Trophoblast cell (in vitro differentiated cells and primary cell): ENCODE measurements at regions not wholly inside any gene's neighbourhood (a gene's known extent, or its start where the extent isn't known, plus 50 kb on each side); places are given as distances from the start of the nearest gene placed in this dataset.

Experiments
- DNase-seq, 2 donors: peaks; one replicate each; pipeline ENCODE4 v3.0.0-alpha.2; 2016
- H2AFZ ChIP-seq: 2 replicates; pipeline ENCODE4 v1.6.1; 2013; ENCODE audit warnings: low read length, moderate library complexity, mild to moderate bottlenecking; ENCODE audit not compliant: insufficient read depth, poor library complexity
- H2AK5ac ChIP-seq: 2 replicates; pipeline ENCODE4 v1.6.1; 2013; ENCODE audit warnings: mild to moderate bottlenecking, low read length
- H2BK120ac ChIP-seq: 2 replicates; pipeline ENCODE4 v1.6.1; 2013; ENCODE audit warnings: low read length, mild to moderate bottlenecking, moderate library complexity; ENCODE audit not compliant: insufficient read depth, poor library complexity
- H2BK12ac ChIP-seq: 2 replicates; pipeline ENCODE4 v1.6.1; 2013; ENCODE audit warnings: mild to moderate bottlenecking, low read length, moderate library complexity
- H2BK5ac ChIP-seq: 2 replicates; pipeline ENCODE4 v1.6.1; 2013; ENCODE audit warnings: low read length, low read depth, moderate library complexity, mild to moderate bottlenecking; ENCODE audit not compliant: poor library complexity
- H3K14ac ChIP-seq: 2 replicates; pipeline ENCODE4 v1.6.1; 2013; ENCODE audit warnings: mild to moderate bottlenecking, low read length
- H3K18ac ChIP-seq: 2 replicates; pipeline ENCODE4 v1.6.1; 2013; ENCODE audit warnings: mild to moderate bottlenecking, low read length
- H3K23ac ChIP-seq: 2 replicates; pipeline ENCODE4 v1.6.1; 2013; ENCODE audit warnings: low read length
- H3K27ac ChIP-seq: 2 replicates; pipeline ENCODE4 v1.5.1; 2013; ENCODE audit warnings: low read depth, mild to moderate bottlenecking, inconsistent platforms, low read length, moderate library complexity
- H3K27me3 ChIP-seq: 2 replicates; pipeline ENCODE4 v1.6.1; 2013; ENCODE audit warnings: inconsistent platforms, mild to moderate bottlenecking, low read length, moderate library complexity; ENCODE audit not compliant: insufficient read depth
- H3K36me3 ChIP-seq, 2 experiments: 1 replicate in 1 of 2; 2 replicates in 1 of 2; pipeline ENCODE4 v1.6.1; 2013; ENCODE audit warnings: low read length in 2 of 2, mild to moderate bottlenecking in 2 of 2, moderate library complexity in 1 of 2; ENCODE audit not compliant: insufficient read depth in 2 of 2, control insufficient read depth in 1 of 2
- H3K4ac ChIP-seq: 2 replicates; pipeline ENCODE4 v1.6.1; 2013; ENCODE audit warnings: low read depth, mild to moderate bottlenecking, low read length, moderate library complexity
- H3K4me1 ChIP-seq, 2 experiments: 1 replicate in 1 of 2; 2 replicates in 1 of 2; pipeline ENCODE4 v1.6.1; 2013; ENCODE audit warnings: low read length in 2 of 2, mild to moderate bottlenecking in 2 of 2, moderate library complexity in 1 of 2; ENCODE audit not compliant: insufficient read depth in 2 of 2, control insufficient read depth in 1 of 2
- H3K4me2 ChIP-seq: 2 replicates; pipeline ENCODE4 v1.6.1; 2013; ENCODE audit warnings: inconsistent platforms, mild to moderate bottlenecking, low read length, moderate library complexity
- H3K4me3 ChIP-seq: 2 replicates; pipeline ENCODE4 v1.5.1; 2013; ENCODE audit warnings: mild to moderate bottlenecking, low read depth, low read length, inconsistent platforms
- H3K79me1 ChIP-seq: one replicate; pipeline ENCODE4 v1.6.1; 2013; ENCODE audit warnings: low read length
- H3K79me2 ChIP-seq: 2 replicates; pipeline ENCODE4 v1.6.1; 2013; ENCODE audit warnings: low read length, mild to moderate bottlenecking; ENCODE audit not compliant: control insufficient read depth, insufficient read depth, poor library complexity
- H3K9ac ChIP-seq: 2 replicates; pipeline ENCODE4 v1.6.1; 2013; ENCODE audit warnings: mild to moderate bottlenecking, low read length
- H3K9me3 ChIP-seq: 2 replicates; pipeline ENCODE4 v1.6.1; 2013; ENCODE audit warnings: low read depth, mild to moderate bottlenecking, control low read depth, inconsistent platforms, low read length; ENCODE audit not compliant: insufficient read depth
- H4K12ac ChIP-seq: 2 replicates; pipeline ENCODE4 v1.6.1; 2013; ENCODE audit warnings: low read depth, mild to moderate bottlenecking, low read length, moderate library complexity
- H4K8ac ChIP-seq: 2 replicates; pipeline ENCODE4 v1.6.1; 2013; ENCODE audit warnings: low read depth, mild to moderate bottlenecking, low read length, moderate library complexity
- H4K91ac ChIP-seq: one replicate; pipeline ENCODE4 v1.6.1; 2013; ENCODE audit warnings: low read depth, mild to moderate bottlenecking, low read length, moderate library complexity
- WGBS: extraction: QIAGEN DNeasy Blood & Tissue Kit; methylation state at CpG from one replicate; pipeline ENCODE4 v1.1.7; 2013; ENCODE audit warnings: missing lambda C conversion rate; ENCODE audit not compliant: insufficient read length, insufficient coverage; ENCODE audit errors: extremely low coverage; 5-methylcytosine and 5-hydroxymethylcytosine counted together

- H3K9me3 ChIP-seq = no peaks in the 10 kb centered on the region
- H2BK120ac ChIP-seq = no peak overlapping the region
- no peak for DNase-seq
- H3K14ac ChIP-seq = no peak overlapping the region
- no peaks in the 10 kb centered on the region for H3K79me2 ChIP-seq
- H4K91ac ChIP-seq = no peak overlapping the region
- no peak overlapping the region for H3K4me3 ChIP-seq
- H3K36me3 ChIP-seq = no peaks in the 10 kb centered on the region
- H4K12ac ChIP-seq = no peak overlapping the region
- H3K4me1 ChIP-seq = no peaks in the 10 kb centered on the region
- no peak overlapping the region for H3K18ac ChIP-seq
- H2BK5ac ChIP-seq = no peak overlapping the region
- WGBS = no CpG with 5 or more reads among the region's 2 CpGs
- H3K23ac ChIP-seq = no peak overlapping the region
- H3K4me2 ChIP-seq = no peak overlapping the region
- no peaks in the 10 kb centered on the region for H3K79me1 ChIP-seq
- H2BK12ac ChIP-seq = no peak overlapping the region
- no peak overlapping the region for H3K9ac ChIP-seq
- no peak overlapping the region for H3K4ac ChIP-seq
- H2AK5ac ChIP-seq = no peak overlapping the region
- no peak overlapping the region for H4K8ac ChIP-seq
- H2AFZ ChIP-seq = no peak overlapping the region
- H3K27ac ChIP-seq = no peak overlapping the region
- H3K27me3 ChIP-seq = no peaks in the 10 kb centered on the region
Measured at GRCh38 chr10:20415684-20416083, 481.4 kb downstream of the NEBL start.

DNA sequence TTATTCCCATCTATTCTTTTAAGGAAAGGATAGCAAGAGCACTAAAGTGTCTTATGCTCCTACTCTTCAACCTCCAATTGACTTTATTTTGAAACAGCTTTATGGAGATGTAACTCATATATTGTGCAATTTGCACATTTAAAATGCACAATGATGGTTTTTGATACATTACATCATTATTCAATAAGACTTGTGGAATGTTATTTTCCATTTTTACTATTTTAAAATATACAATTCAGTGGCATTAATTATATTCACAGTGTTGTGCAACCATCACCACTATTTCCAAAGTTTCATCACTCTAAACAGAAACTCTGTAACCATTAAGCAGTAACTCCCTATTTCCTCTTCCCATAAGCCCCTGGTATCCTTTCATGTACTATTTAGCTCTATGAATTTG lies 489.8 kb downstream of the NEBL start:
- Histone ChIP-seq H2AFZ (no peak overlapping the region), H3K9ac (no peak overlapping the region), H2BK12ac (no peak overlapping the region), H3K4me1 (no peaks in the 10 kb centered on the region), H2BK120ac (no peak overlapping the region), H3K27me3 (no peaks in the 10 kb centered on the region), H2BK5ac (no peak overlapping the region), H3K4ac (no peak overlapping the region), H3K4me2 (no peak overlapping the region), H3K23ac (no peak overlapping the region), H4K91ac (no peak overlapping the region), H2AK5ac (no peak overlapping the region), H3K18ac (no peak overlapping the region), H3K4me3 (no peak overlapping the region), H3K79me1 (no peaks in the 10 kb centered on the region), H3K9me3 (no peaks in the 10 kb centered on the region), H3K36me3 (no peaks in the 10 kb centered on the region), H3K14ac (no peak overlapping the region), H4K8ac (no peak overlapping the region), H4K12ac (no peak overlapping the region), H3K79me2 (peaks cover 1% of the 10 kb centered on the region), H3K27ac (no peak overlapping the region)
- no peak for DNase-seq

GRCh38 chr10:20406281-20407104 lies 490.6 kb downstream of the NEBL start:
- Histone ChIP-seq H3K9ac (no peak overlapping the region), H3K79me1 (no peaks in the 10 kb centered on the region), H3K36me3 (no peaks in the 10 kb centered on the region), H3K18ac (no peak overlapping the region), H3K9me3 (no peaks in the 10 kb centered on the region), H3K23ac (no peak overlapping the region), H4K91ac (no peak overlapping the region), H2BK120ac (no peak overlapping the region), H4K8ac (no peak overlapping the region), H3K79me2 (peaks cover 1% of the 10 kb centered on the region), H2BK5ac (no peak overlapping the region), H3K4me1 (no peaks in the 10 kb centered on the region), H3K27me3 (no peaks in the 10 kb centered on the region), H3K4ac (no peak overlapping the region), H2AK5ac (no peak overlapping the region), H3K4me2 (no peak overlapping the region), H3K14ac (no peak overlapping the region), H2BK12ac (no peak overlapping the region), H3K4me3 (no peak overlapping the region), H3K27ac (no peak overlapping the region), H2AFZ (no peak overlapping the region), H4K12ac (no peak overlapping the region)
- DNase-seq = no peak
- WGBS = no CpG with 5 or more reads among the region's 6 CpGs

DNA sequence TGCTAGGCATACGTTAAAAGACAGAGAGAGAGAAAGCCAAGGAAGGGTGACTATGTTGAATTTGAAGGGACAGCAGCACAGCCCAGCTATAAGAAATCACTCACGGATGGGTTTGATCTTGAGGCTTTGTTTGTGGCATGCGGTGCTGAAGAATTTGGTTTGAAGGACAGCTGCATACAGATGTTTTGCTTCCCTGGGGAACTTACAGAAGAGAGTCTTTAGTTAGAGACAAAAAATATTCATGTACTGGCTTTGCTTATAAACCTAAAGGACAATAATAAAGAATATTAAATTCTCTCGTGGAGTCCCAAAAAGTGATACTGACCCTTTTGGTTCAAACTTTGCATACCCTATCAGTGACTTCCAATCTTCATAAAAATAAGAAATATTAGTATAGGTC lies 491.4 kb downstream of the NEBL start:
- H3K14ac ChIP-seq = no peak overlapping the region
- peaks cover 1% of the 10 kb centered on the region for H3K79me2 ChIP-seq
- H3K27me3 ChIP-seq = no peaks in the 10 kb centered on the region
- H4K12ac ChIP-seq = no peak overlapping the region
- no peaks in the 10 kb centered on the region for H3K9me3 ChIP-seq
- H4K8ac ChIP-seq = no peak overlapping the region
- no peaks in the 10 kb centered on the region for H3K79me1 ChIP-seq
- H2AK5ac ChIP-seq = no peak overlapping the region
- H2BK12ac ChIP-seq = no peak overlapping the region
- no peak overlapping the region for H2BK5ac ChIP-seq
- H3K23ac ChIP-seq = no peak overlapping the region
- DNase-seq = no peak
- H3K36me3 ChIP-seq = no peaks in the 10 kb centered on the region
- no peaks in the 10 kb centered on the region for H3K4me1 ChIP-seq
- H3K27ac ChIP-seq = no peak overlapping the region
- WGBS = no CpG with 5 or more reads among the region's 4 CpGs
- no peak overlapping the region for H3K18ac ChIP-seq
- no peak overlapping the region for H2AFZ ChIP-seq
- H3K4me2 ChIP-seq = no peak overlapping the region
- H3K9ac ChIP-seq = no peak overlapping the region
- no peak overlapping the region for H3K4me3 ChIP-seq
- no peak overlapping the region for H2BK120ac ChIP-seq
- H3K4ac ChIP-seq = no peak overlapping the region
- H4K91ac ChIP-seq = no peak overlapping the region
